Panc1 (cell line): ENCODE measurements at regions not wholly inside any gene's neighbourhood (a gene's known extent, or its start where the extent isn't known, plus 50 kb on each side); places are given as distances from the start of the nearest gene placed in this dataset.

ENCODE experiments used
- ATAC-seq: fragments of 200-7000 bp; cut with Tn5 transposase; 2 replicates; pipeline ENCODE4 v1.9.1; 2020; ENCODE audit warnings: mild to moderate bottlenecking, moderate library complexity
- BruUV-seq: library from RNA; stranded (reverse); fragments of 400-500 nt; replicated peaks from 2 replicates; lab custom pipeline; 2021; lab: Mats Ljungman, UMichigan
- CTCF ChIA-PET: fragments of 300-600 bp; sonication (Branson Sonifier 250); formaldehyde crosslinking; loops from one replicate; lab custom pipeline; 2022; ENCODE audit warnings: antibody characterized with exemption; lab: Charles Lee
- POLR2A ChIA-PET: fragments of 300-600 bp; sonication (Branson Sonifier 250); formaldehyde crosslinking; loops from one replicate; lab custom pipeline; 2022; ENCODE audit warnings: antibody characterized with exemption; lab: Charles Lee
- DNase-seq: peaks from one replicate; pipeline ENCODE4 v3.0.0-alpha.2; 2010; ENCODE audit warnings: low read depth, low spot score
- H3K27ac ChIP-seq: 2 replicates; pipeline ENCODE4 v1.5.1; 2011; ENCODE audit warnings: mild to moderate bottlenecking, low read length, inconsistent platforms
- H3K27me3 ChIP-seq: fragments of 200-500 bp; sonication (Bioruptor generic); 2 replicates; pipeline ENCODE4 v1.6.0; 2014; ENCODE audit warnings: low read length, inconsistent platforms; ENCODE audit not compliant: control insufficient read depth, insufficient read depth
- H3K36me3 ChIP-seq: fragments of 200-500 bp; sonication (Bioruptor generic); 2 replicates; pipeline ENCODE4 v1.5.1; 2014; ENCODE audit warnings: inconsistent platforms, mild to moderate bottlenecking, low read length, moderate library complexity; ENCODE audit not compliant: control insufficient read depth, insufficient read depth
- H3K4me1 ChIP-seq: 2 replicates; pipeline ENCODE4 v1.5.1; 2011; ENCODE audit warnings: inconsistent platforms, mild to moderate bottlenecking, low read length, moderate library complexity; ENCODE audit not compliant: control insufficient read depth, insufficient read depth
- H3K4me3 ChIP-seq, 2 experiments: 2 replicates each; pipeline ENCODE4 v1.5.1; 2011 to 2012; ENCODE audit warnings: low read depth in 2 of 2, low read length in 2 of 2, mild to moderate bottlenecking in 2 of 2, inconsistent platforms in 1 of 2, moderate library complexity in 1 of 2
- H3K9me3 ChIP-seq: fragments of 200-500 bp; sonication (Bioruptor generic); 2 replicates; pipeline ENCODE4 v1.5.1; 2014; ENCODE audit warnings: low read depth, mild to moderate bottlenecking, inconsistent platforms, low read length, moderate library complexity; ENCODE audit not compliant: control insufficient read depth, insufficient read depth
- POLR2AphosphoS5 ChIP-seq: IDR thresholded peaks from 2 replicates; pipeline ENCODE4 v1.6.1; 2012; ENCODE audit warnings: mild to moderate bottlenecking, low read depth, low read length, moderate library complexity
- SIN3A ChIP-seq: IDR thresholded peaks from 2 replicates; pipeline ENCODE4 v1.6.1; 2012; ENCODE audit warnings: low read depth, mild to moderate bottlenecking, low read length, moderate library complexity, borderline replicate concordance; ENCODE audit not compliant: insufficient read depth
- TCF7L2 ChIP-seq: IDR thresholded peaks from 2 replicates; pipeline ENCODE4 v1.6.1; 2011; ENCODE audit warnings: mild to moderate bottlenecking, low read depth, low read length, inconsistent platforms
- in situ Hi-C: cut with HindIII; loops from 2 replicates; pipeline ENCODE4 v1.10.0; 2016; ENCODE audit warnings: low sequenced_read_pairs, low pct_unique_long_range_greater_than_20kb
- intact Hi-C: fragments of 100-400 bp; cut with micrococcal nuclease; formaldehyde crosslinking; loops from one replicate; pipeline ENCODE4 v1.10.0; 2022; ENCODE audit not compliant: unreplicated experiment
- TF ChIP-seq, protein P1 (sequence below): fragments of 450-650 bp; IDR thresholded peaks from 2 replicates; pipeline ENCODE4 v1.5.1; 2017; ENCODE audit warnings: mild to moderate bottlenecking
- TF ChIP-seq, protein P2 (sequence below), 2 experiments: IDR thresholded peaks; 2 replicates each; pipeline ENCODE4 v1.6.1; 2011 to 2012; ENCODE audit warnings: low read depth in 2 of 2, control low read depth in 1 of 2, low read length in 1 of 2, mild to moderate bottlenecking in 1 of 2, moderate library complexity in 1 of 2; ENCODE audit not compliant: insufficient read depth in 1 of 2

DNA sequence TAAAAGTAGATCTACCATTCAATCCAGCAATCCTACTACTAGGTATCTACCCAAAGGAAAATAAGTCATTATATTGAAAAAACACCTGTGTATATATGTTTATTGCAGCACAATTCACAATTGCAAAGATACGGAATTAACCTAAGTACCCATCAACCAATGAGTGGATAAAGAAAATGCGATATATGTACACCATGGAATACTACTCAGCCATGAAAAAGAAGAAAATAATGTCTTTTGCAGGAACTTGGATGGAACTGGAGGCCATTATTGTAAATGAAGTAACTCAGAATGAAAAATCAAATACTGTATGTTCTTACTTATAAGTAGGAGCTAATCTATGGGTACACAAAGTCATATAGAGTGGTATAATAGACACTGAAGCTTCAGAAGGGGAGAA, 63.4 kb upstream of the PITX1 start:
- in situ Hi-C loops: no loop called here
- H3K4me3 ChIP-seq: no peak overlapping the region
- ATAC-seq (no peak), DNase-seq (no peak)
- no peaks in the 10 kb centered on the region for H3K27me3 ChIP-seq
- ChIA-PET CTCF (no interaction called here), POLR2A (no interaction called here)
- H3K4me1 ChIP-seq: no peaks in the 10 kb centered on the region
- no TSS peak for BruUV-seq
- intact Hi-C loops: no loop called here
- H3K9me3 ChIP-seq: no peaks in the 10 kb centered on the region
- H3K36me3 ChIP-seq: no peaks in the 10 kb centered on the region
- TF ChIP-seq SIN3A (no peak), POLR2AphosphoS5 (no peak), TCF7L2 (no peak)
- TF ChIP-seq, protein P1, sequence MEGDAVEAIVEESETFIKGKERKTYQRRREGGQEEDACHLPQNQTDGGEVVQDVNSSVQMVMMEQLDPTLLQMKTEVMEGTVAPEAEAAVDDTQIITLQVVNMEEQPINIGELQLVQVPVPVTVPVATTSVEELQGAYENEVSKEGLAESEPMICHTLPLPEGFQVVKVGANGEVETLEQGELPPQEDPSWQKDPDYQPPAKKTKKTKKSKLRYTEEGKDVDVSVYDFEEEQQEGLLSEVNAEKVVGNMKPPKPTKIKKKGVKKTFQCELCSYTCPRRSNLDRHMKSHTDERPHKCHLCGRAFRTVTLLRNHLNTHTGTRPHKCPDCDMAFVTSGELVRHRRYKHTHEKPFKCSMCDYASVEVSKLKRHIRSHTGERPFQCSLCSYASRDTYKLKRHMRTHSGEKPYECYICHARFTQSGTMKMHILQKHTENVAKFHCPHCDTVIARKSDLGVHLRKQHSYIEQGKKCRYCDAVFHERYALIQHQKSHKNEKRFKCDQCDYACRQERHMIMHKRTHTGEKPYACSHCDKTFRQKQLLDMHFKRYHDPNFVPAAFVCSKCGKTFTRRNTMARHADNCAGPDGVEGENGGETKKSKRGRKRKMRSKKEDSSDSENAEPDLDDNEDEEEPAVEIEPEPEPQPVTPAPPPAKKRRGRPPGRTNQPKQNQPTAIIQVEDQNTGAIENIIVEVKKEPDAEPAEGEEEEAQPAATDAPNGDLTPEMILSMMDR: no peak
- TF ChIP-seq, protein P2, sequence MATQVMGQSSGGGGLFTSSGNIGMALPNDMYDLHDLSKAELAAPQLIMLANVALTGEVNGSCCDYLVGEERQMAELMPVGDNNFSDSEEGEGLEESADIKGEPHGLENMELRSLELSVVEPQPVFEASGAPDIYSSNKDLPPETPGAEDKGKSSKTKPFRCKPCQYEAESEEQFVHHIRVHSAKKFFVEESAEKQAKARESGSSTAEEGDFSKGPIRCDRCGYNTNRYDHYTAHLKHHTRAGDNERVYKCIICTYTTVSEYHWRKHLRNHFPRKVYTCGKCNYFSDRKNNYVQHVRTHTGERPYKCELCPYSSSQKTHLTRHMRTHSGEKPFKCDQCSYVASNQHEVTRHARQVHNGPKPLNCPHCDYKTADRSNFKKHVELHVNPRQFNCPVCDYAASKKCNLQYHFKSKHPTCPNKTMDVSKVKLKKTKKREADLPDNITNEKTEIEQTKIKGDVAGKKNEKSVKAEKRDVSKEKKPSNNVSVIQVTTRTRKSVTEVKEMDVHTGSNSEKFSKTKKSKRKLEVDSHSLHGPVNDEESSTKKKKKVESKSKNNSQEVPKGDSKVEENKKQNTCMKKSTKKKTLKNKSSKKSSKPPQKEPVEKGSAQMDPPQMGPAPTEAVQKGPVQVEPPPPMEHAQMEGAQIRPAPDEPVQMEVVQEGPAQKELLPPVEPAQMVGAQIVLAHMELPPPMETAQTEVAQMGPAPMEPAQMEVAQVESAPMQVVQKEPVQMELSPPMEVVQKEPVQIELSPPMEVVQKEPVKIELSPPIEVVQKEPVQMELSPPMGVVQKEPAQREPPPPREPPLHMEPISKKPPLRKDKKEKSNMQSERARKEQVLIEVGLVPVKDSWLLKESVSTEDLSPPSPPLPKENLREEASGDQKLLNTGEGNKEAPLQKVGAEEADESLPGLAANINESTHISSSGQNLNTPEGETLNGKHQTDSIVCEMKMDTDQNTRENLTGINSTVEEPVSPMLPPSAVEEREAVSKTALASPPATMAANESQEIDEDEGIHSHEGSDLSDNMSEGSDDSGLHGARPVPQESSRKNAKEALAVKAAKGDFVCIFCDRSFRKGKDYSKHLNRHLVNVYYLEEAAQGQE (IDR thresholded peaks at IDR 0.05; ENCODE audit: insufficient read depth in 1 of 2, low read depth in 2 of 2, low read length in 1 of 2): no peak
- no peak overlapping the region for H3K27ac ChIP-seq

DNA sequence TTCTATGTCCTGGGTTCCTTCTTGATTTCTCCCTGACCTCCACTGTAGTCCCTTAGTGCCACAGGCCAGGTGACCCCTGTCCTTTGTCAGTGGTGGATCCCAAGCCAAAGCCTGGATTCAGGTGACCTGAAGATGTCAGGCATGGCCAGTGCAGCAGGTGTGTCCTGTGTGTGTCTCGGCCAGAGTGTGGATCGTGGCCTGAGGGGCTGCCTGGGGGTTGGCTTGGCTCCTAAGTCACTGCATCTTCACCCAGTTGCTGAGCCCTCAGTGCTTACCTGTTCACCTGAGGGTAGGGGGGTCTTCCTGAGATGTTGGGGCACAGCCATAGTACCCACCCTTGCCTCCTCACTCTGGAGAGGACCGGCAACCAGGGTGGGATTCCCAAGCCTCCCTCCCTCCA, 61.8 kb upstream of the PITX1 start:
- no peak overlapping the region for H3K4me3 ChIP-seq
- TF ChIP-seq POLR2AphosphoS5: no peak
- no peak for TF ChIP-seq SIN3A
- TF ChIP-seq, protein P1: no peak
- no peak for TF ChIP-seq TCF7L2
- TF ChIP-seq, protein P2 (IDR thresholded peaks at IDR 0.05; ENCODE audit: insufficient read depth in 1 of 2, low read depth in 2 of 2, low read length in 1 of 2): no peak
- H3K4me1 ChIP-seq: no peaks in the 10 kb centered on the region
- H3K27me3 ChIP-seq: no peaks in the 10 kb centered on the region
- no peaks in the 10 kb centered on the region for H3K36me3 ChIP-seq
- DNase-seq (no peak), ATAC-seq (no peak)
- ChIA-PET POLR2A (no interaction called here), CTCF (no interaction called here)
- BruUV-seq: no TSS peak
- H3K9me3 ChIP-seq: no peaks in the 10 kb centered on the region
- intact Hi-C loops: no loop called here
- in situ Hi-C loops: no loop called here
- H3K27ac ChIP-seq: no peak overlapping the region
